T-helper 2 cell (primary cell): ENCODE measurements at regions not wholly inside any gene's neighbourhood (a gene's known extent, or its start where the extent isn't known, plus 50 kb on each side); places are given as distances from the start of the nearest gene placed in this dataset.
"Not testable (repeated sequence)": the region's sequence is repeated elsewhere in the genome, so short reads cannot be mapped to it uniquely, and the experiment has no call there.

Source experiments
- DNase-seq, 5 experiments: peaks; one replicate each; pipeline versions ENCODE4 v3.0.0 to v3.0.0-alpha.2; 2012 to 2022

GRCh38 chrX:94854251-94854650, 1180.2 kb downstream of the FAM133A start:
- no peak for DNase-seq

- not testable (repeated sequence) for DNase-seq
These were observed 1188.5 kb downstream of the FAM133A start for GRCh38 chrX:94862470-94862869.

DNA sequence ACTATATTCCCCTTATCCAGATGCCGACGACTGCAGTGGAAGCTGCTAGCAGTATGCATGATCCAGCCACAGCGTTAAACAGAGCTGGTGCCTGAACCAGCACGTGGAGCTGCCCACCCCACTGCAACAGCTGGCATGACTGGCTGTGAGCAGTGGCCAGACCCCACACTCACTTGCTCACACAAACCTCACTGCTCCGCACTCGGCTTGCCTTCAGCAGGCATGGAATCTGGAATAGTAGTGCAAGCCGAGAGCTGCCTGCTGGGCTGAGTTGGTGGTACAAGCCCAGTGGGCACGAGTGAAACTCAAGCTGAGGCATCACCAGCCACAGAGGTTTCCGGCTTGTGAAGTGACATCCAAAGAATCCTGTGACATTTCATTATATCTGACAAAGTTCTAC, 1197.6 kb downstream of the FAM133A start:
- DNase-seq: no peak

DNA sequence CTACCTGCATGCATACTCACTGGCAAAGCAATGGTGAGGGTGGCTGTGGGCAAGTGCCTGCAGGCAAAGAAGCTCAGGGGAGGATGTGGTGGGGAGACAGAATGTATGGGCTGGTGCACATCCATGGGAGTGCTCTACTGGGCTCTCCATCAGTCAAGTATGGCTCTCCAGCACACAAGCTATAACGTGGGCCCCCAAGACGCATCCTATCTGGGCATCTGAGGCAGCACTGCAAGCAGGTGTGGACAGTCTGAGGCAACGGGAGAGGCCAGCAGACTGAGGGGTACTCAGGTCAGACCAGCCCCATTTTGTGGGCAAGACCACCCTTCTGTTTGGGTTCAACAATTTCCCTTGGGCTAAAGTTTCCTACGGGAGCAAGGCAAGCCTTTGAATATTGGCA, 1227.8 kb downstream of the FAM133A start:
- DNase-seq: no peak

DNA sequence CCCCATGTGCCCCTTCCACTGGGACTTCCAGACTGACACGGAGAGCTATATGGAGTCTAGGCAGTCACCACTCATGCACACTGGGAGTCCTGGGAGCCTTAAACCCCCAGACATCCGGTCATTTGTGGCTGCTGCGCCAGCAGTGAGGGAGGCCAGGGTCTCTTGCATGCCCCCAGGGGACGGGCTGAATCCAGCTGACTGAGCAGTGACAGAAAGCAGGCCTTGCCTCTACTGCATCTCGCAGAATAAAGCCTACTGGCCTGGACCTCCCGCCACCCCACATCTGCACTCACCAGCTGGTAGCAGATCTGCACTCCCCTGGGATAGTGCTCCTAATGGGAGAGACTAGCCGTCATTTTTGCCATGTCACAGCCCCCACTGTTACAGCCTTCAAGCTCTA, 1234.2 kb downstream of the FAM133A start:
- no peak for DNase-seq

DNA sequence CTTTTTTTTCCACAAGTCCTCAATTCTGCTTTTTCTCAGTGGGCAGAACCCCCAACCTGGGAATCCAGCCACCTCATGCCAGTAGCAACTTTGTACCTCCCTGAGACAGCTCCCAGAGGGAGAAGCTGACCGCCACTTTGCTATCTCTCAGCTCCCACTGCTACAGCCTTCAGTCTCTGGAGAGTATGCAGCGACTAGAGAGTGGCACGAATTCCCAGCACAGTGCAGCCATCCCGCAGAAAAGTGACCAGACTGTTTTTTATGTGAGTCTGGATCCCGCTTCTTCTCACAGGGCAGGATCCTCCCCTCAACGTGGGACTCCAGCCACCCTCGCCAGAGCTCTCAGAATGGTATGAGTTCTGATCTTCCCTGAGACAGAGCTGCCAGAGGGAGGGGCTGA, 1234.6 kb downstream of the FAM133A start:
- DNase-seq: no peak

- DNase-seq: no peak
These were observed 1240.2 kb downstream of the FAM133A start for GRCh38 chrX:94914235-94914634.

GRCh38 chrX:94932278-94932965, 1258.4 kb downstream of the FAM133A start:
- DNase-seq: no peak

GRCh38 chrX:94936722-94937121, 1262.7 kb downstream of the FAM133A start:
- DNase-seq: no peak

DNA sequence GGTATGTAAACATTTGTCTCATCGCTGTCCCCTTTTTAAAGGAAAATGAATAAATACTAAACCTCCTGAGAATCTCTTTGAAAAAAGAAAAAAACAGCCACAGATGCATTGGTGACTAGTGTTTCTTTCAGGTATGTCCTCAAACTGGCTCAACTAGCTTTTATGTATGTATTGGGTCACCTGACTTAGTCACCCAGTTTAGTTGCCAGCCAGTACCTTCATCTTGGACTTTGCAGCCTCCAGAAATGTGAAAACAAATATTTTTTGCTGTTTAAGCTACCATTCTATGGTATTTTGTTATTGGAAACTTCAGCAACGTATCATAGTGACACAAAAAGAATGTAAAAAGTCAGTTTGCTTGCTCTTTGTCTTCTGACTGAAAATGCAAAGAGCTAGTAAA, 1263.5 kb downstream of the FAM133A start:
- no peak for DNase-seq

GRCh38 chrX:94942603-94943002, 1268.6 kb downstream of the FAM133A start:
- no peak for DNase-seq

GRCh38 chrX:94946137-94946536, 1272.1 kb downstream of the FAM133A start:
- not testable (repeated sequence) for DNase-seq

GRCh38 chrX:94961730-94962129, 1287.7 kb downstream of the FAM133A start:
- no peak for DNase-seq

- DNase-seq: no peak
These were observed 1303.6 kb downstream of the FAM133A start for GRCh38 chrX:94977562-94977961.

DNA sequence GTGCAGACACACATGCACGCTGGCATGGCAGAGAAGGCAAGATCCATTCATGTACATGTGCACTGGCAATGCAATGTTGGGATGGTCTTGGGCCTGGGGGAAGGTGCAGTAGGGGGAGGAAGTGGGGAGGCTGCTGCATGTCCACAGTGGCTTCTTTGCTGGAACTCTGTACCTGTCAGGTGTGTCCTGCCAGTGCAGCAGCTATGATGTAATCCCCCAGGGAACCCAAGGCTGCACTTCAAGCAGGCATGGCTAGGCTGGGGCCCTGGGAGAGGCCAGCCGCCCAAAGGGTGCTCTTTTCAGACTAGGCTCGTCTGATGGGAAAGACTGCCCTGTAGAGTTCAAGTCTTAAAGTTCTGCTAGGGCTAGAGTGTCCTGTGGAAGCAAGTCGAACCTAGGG, 1304.0 kb downstream of the FAM133A start:
- no peak for DNase-seq
